Occipital lobe (tissue), 1 donor: ENCODE measurements at regions not wholly inside any gene's neighbourhood (a gene's known extent, or its start where the extent isn't known, plus 50 kb on each side); places are given as distances from the start of the nearest gene placed in this dataset.

Experiments
- DNase-seq: peaks from one replicate; lab custom pipeline; 2025; lab: John Stamatoyannopoulos, UW

- DNase-seq = peak; percentile 3
Measured at GRCh38 chr7:48703466-48703865, 220.9 kb upstream of the CDC14C start.

DNA sequence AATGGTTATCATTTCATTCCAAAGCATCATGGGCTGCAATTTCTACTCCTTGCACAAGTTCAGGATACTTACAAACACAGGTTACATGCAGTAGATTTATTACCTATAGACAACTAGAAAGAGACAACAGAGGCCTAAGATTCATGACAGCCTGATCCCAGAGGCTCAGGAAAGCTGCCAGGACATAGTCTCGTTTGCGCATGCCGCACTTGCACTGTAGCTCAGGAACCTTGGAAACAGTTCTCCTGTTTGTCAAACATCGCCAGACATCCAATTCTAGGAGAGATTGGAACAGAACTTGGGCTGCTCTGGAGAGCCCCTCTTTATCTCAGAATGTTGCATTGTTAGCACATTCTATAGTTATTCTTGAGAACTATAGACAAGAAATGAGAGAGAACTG is 216.2 kb upstream of the CDC14C start:
- no peak for DNase-seq

GRCh38 chr7:48708635-48709034 is 215.7 kb upstream of the CDC14C start:
- DNase-seq = no peak

GRCh38 chr7:48710995-48711394 is 213.4 kb upstream of the CDC14C start:
- no peak for DNase-seq

- no peak for DNase-seq
Measured at GRCh38 chr7:48718731-48719378, 205.5 kb upstream of the CDC14C start.

- no peak for DNase-seq
Measured at GRCh38 chr7:48728799-48729198, 195.5 kb upstream of the CDC14C start.

GRCh38 chr7:48734695-48735406 is 189.5 kb upstream of the CDC14C start:
- no peak for DNase-seq

DNA sequence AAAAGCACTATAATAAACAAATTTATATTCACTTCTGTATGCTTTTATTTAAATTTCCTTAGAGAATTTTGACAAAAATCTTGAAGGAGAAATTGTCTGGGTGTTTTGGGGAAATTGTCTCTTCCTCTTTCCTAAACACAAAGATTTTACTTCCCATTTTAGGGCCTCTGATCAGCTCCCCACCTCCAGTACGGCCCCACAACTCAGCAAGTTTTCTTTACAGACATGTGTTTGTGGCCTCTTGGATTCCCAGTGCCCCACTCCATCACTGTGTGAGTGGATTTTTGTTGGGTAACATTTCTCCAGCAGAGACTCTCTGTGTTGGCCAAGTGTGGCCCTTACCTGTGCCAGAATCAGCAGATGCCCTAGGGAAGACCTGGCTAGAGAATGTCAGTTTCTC is 182.8 kb upstream of the CDC14C start:
- DNase-seq = no peak

DNA sequence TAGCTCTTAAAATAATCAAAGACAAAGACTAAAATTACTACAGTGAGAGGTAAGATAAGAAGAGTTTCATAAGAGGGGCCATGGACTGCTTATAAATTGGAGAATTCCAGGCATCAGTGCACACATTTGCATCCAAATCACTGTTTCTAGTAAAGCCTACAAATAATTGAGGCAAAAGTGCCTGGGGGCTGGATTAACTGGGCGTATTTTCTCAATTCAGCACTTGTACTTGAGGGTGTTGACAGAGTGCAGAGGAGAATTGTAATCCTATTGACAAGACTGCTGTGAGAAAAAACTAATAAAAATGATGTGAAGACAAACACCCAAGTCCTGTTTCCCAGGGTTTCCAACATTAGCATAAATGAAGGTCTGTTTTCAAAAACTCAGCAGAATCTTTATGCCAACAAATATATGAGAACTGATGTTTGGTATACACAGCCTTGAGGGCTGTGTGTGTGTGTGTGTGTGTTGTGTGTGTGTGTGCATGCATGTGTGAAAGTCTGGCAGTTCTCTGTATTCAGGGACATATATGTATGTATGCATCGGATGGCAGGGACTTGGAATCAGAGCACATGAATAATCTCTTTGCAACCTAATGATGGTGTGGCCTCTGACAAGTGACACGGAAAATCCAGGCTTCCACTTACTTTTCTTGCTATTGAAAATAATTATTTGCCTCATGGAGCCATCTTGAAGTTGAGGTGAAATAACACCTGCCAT is 182.1 kb upstream of the CDC14C start:
- DNase-seq = no peak

DNA sequence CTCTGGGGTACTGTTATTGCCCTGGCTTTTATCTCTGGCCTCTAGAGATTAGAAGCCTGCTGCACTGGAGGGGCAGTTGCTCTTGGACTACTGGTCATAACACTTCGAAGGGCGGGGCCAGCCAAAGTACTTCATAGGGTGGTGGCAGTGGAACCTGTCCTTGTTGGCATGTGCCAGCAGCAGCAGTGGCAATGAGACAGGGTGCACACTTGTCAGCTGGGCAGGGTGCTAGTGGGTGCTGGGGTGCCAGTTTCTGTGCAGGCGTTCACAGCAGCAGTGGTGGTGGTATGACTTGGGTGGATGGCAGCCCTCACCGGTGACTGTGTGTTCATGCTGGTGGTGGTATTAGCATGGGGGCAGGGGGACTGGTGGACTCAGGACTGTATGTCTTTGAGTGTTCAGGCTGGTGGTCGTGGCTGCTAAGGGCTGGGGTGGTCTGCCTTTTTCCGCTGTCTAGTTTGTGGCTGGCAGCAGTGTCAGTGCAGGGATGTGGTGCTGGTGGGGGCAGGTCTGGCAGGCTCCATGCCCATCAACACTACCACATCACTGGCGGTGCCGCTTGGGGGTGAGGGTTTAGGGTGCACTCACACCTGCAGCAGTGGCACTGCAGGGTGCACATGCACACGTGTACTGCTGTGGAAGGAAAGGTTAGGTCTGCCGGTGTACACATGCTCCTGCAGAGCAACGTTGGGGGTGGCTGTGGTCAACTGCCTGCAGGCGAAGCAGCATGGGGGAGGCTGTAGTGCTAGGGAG is 176.1 kb upstream of the CDC14C start:
- no peak for DNase-seq

DNA sequence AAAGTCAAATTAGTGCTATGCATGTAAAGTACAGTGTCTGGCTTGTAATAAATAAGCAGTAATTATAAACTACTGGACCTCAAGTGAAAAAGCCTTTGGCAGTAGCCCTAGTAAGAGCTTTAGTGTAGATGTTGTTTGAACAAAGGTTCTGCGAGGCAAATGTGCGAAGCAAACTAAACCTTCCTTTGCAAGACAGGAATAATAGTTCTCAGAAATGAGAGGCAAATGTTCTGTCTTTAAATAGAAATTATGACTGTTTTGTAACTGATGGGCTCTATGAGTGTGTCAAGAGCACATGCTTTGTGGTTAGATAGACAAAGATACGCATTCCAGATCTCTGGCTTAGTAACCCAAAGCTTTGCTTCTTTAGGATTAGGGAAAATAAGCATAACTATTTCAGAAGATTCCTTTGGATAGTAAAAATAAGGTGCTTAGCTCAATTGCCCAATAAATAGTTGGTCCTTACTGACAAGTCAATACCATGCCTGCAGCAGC is 169.2 kb upstream of the CDC14C start:
- DNase-seq = no peak

GRCh38 chr7:48759431-48760080 is 164.8 kb upstream of the CDC14C start:
- DNase-seq = no peak

DNA sequence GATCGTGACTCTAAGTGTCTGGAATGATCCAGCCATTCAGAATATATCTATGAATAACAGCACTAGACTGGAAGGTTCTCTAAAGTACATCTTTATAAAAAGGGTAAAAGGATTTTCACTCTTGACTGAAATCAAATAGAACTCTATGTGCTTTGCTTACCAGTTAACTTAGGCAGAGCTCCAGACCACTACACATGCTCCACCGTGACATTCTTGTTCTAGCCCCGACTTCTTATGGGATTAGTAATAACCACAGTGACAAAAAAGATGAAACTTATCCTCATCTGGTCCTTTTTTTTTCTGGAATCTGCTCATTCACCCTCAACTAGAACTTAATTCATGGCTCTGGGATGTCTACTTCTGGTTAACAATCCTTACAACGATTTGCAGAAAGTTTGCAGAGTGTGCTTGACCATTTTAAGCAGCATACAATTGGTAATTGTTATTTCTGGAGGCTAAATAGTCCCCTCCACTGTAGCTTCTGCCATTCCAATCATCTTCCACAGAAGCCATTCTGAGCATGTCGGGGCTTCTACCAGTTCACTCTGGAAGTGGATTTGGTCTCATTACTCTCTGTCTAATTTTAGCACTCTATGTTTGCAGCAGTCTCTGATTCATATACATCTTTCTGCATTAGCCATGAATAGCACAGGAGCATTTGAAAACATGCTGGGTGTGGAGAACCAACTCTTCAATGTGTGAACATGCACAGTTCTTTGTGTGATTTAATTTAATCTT is 163.7 kb upstream of the CDC14C start:
- DNase-seq = no peak

DNA sequence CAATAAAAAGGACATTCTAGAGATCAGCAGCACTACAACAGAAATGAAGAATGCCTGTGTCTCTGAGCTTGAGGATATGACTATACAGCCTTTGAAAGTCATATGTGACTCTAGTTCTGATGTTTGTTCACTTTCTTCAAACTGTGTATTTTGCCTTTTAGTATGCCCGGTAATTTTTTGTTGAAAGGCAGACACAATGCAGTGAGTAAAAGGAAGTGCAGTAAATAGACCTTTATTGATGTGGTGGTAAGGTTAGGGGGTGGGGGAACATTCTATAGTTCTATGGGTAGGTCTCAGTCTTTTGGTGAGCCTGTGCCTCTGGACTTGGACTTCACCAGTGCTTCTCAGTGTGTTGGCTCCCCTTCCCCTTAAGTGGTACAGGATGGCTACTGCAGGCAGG is 143.5 kb upstream of the CDC14C start:
- DNase-seq = no peak

- no peak for DNase-seq
Measured at GRCh38 chr7:48781752-48782151, 142.6 kb upstream of the CDC14C start.

DNA sequence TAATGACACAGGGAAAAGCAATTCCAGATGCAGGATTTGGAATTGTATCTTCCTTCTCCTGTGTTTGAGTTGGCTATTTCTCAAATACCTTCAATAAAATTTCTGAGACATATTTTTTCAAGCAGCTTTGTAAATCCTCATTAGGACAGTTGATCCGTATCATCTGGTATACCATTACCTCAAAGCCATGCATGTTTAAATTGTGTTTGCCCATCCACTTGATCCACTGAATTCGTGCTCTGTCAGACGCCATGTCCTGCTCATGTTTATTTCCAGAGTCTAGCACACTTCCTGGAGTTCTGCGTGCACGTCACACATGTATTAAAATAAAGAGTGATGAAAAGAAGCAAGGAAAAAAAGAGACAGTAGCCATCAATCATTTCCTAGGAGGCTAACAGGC is 141.8 kb upstream of the CDC14C start:
- no peak for DNase-seq

DNA sequence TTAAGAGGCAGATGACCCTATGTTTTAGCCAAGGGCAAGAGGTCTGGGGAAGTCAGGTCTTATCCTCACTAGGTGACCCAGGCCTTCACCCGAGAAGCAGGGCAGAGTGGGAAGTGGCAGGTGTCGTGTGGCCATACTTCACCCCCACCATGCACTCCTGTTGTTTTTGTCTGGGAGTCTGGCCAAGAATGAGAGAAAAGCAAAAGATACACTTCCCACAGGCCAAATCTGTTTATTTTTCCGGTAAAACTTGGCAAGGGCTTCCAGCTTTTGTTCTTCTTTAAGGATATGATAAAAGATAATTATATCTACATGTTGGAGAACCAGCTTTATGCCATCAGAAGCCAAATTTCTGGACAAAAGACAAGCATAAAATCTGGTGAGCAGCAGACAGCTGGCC is 137.4 kb upstream of the CDC14C start:
- DNase-seq = no peak

GRCh38 chr7:48803250-48803649 is 121.1 kb upstream of the CDC14C start:
- DNase-seq = no peak

DNA sequence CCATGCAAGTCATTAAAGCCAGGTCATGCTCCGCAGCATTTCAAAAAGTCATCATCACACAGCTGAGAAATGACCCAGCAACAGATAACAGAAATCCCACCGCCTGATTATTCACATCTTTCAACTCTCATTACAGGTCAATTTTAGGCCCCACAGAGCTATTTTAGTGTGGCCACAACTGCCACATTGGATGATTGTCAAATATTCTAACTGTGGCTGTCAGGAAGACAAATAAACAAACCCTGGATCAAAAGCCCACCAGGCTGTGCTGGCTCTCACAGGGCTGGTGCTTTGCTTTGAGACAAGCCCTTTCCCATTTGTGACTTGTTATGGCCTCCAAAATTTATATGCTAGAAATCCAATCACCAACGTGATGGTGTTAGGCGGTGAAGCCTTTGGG is 117.6 kb upstream of the CDC14C start:
- no peak for DNase-seq

DNA sequence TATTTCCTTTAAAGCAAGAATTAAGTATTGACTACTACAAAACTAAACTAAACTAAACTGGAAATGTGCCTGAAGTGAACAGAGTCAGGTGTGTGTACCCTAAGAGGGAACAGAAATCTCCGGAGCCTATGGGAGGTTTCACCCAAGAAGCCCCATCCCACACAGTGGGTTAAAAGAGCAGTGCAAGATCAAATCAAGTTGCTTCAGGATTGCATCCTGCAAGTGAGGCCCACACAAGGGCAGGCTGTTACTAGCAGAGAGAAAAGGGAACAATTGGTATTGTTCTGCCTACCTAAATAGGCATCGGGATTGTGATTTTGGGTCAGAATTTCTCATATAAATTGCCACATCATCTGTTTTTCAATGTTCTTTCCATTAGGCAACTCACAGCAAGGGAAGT is 113.3 kb upstream of the CDC14C start:
- DNase-seq = no peak

GRCh38 chr7:48813472-48813871 is 110.9 kb upstream of the CDC14C start:
- no peak for DNase-seq
